G401.6 (cell line): ENCODE measurements at regions not wholly inside any gene's neighbourhood (a gene's known extent, or its start where the extent isn't known, plus 50 kb on each side); places are given as distances from the start of the nearest gene placed in this dataset.
"Not testable (repeated sequence)": the region's sequence is repeated elsewhere in the genome, so short reads cannot be mapped to it uniquely, and the experiment has no call there.

Source experiments
- FAIRE-seq: peaks from 2 replicates; lab custom pipeline; 2012; peaks lifted over from hg19 to GRCh38; lab: Jason Lieb, UNC

DNA sequence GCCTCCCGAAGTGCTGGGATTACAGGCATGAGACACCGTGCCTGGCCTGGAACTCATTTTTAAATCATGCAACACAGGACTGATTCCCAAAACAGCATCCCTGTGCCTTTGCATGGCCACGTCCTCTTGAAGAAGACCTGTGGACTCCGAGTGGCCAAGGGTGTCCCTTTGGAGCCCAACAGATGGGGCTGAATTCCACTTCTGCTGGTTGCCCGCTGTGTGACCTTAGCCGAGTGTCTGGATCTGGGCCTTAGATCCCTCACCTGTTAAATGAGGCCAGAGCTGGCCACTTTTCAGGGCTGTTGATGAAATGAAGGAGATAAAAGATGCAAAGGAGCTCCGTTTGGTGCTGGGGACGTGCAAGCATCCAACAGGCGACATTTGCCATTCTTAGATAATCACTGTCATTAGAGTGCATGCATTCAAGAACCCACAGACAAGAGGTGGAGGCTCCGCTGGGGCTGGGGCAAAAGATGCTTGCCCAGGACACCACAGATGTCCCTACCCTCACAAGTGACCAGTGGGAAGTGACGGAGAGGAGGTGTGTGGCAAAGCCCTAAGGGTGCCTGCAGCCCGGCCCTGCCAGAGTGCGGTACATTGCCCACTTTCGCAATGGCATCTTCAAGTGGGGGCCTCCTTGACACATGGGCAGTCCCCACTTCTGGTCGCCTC lies 354.1 kb upstream of the TNRC6C start:
- no peak for FAIRE-seq

DNA sequence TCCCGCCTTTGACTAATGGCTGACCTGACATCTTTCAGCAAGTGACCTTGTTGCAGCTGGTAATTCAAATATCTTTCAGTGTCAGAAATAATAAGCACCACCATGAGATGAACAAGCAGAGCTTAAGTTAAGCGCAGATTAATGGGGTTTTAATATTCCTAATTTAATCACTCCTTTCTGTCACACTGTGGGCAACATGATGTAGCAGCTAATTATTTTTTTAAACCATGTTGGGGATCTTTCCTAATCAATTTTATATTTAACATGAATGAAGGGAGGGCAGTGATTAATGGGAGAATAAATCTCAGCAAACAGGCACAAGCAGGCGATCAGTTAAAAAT lies 353.6 kb upstream of the TNRC6C start:
- FAIRE-seq = no peak

DNA sequence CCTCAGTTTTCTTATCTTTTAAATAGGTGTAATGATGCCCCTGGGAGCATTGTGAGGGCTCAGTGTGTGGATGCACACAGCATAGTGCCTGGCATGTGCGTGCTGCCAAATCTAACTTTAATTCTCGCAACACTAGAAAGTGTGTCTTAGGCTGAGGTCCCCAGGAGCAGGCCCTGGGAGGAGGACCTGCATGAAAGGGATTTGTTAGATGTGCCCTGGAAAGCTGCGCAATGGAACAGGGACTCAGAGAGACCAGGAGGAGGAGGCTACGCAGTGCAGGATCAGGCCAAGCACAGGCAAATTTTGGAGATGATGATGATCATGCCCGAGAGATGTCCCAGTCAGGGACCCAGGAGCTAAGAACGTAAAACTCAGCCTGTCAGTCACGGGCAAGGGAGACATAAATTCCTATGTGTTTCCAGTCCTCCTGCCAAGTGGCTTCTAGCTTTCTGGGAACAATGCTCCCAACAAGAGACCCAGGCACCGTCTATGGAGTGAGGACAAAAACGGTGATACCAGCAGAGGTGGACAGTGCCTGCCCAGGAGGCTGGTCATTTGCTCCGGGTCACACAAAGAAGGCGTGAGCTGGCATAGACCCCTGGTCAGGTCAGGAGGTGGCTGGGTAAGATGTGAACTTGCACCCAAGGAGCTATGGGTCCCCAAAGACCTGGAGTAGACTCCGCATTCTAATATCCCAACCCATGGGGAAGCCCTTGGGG lies 352.2 kb upstream of the TNRC6C start:
- no peak for FAIRE-seq

DNA sequence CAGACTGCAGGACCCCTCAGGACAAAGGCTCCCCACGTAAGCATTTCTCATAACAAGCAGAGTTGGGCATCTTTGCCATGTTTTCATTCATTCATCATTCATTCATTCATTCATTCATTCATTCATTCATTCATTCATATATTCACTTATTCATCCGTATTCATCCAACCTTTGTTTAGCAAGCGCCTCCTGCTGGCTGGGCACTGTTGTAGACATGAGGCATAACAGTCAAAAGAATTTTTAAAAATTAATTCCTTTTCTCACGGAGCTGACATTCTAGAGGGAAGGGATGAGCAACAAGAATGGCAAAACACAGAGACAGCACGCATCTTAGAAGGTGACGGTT lies 351.7 kb upstream of the TNRC6C start:
- FAIRE-seq = no peak

DNA sequence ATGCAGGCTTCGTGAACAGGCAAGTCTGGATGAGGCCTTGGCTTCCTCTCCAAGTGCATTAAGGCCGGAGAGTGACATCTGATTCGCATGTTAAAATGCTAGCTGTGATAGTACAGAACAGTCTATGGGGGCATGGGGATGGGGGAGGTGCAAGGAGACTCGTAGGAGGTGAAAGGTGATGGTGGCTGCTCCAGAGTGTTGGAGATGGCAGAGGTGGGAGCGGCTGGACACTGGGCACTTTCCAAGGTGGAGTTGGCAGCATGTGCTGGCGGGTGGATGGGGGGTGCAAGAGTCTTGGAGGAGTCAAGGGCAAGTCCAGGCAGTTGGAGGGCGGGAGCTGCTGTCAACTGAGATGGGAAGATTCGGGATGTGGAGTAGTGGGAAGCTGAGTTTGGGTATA lies 350.9 kb upstream of the TNRC6C start:
- FAIRE-seq = no peak

DNA sequence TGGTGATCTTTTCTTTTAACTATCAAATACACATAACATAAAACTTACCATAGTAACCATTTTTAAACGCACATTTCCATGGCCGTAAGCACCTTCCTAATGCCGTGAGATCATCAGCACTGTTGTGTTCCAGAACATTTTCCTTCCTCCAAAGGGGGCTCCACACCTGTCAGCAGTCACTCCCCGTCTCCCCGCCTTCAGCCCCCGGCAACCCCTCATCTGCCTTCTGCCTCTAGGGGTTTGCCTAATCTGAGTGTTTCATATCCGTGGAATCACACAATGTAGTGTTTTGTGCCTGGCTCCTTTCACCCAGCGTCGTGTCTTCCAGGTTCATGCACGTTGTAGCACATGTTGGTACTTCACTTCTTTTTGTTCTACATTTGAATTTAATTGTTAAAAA lies 350.1 kb upstream of the TNRC6C start:
- FAIRE-seq = no peak

DNA sequence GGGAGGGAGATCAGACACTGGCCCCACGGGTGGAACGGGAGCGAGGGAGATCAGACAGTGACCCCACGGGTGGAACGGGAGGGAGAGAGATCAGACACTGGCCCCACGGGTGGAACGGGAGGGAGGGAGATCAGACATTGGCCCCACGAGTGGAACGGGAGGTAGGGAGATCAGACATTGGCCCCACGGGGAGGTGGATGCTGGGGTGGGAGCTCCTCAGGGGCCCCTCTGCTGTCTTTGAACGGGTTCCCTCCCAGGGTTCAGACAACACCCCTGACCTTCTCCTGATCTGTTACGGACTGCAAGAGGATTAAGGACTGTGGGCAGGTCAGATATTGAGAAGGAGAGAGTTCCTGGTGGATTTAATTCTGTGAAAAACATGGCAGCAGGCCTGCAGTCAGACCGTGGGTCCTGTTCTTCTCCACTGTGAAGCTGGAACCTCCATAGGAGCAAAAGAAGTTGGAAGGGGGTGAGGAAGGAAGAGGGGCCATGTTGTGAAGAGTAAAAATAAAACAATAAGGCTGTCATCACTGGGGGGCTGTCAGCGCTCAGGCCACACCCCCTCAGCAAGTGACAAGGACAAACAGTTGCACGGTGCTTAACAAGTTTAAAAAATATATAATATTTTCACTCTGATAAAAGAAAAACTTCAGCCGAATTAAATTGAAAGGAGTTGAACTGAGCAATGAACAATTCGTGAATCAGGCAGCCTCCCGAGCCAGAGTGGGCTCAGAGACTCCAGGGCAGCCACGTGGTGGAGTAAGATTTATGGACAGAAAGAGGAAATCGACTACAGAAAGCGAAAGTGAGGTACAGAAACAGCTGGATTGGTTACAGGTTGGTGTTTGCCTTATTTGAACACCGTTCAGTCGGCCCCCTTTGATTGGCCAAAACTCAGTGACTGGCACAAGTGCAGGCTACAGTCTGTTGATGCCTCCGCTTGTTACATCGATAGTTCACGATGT lies 348.7 kb upstream of the TNRC6C start:
- no peak for FAIRE-seq

DNA sequence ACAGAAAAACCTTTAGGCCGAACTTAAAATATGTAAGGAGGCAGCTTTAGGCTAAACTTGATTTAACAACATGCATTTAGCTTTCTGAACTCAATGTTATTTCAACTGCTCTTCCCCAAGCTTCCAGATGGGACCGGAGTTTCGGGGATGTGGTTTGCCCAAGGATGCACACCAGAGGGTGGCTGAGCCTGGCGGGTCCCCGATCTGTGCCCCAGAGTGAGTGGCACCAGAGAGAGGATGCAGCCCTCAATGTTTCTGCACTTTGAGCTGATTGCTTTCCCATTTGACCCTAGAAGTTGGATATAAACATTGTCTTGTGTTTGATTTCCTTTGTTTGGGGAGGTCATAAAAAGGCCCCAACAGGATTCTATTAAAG lies 348.0 kb upstream of the TNRC6C start:
- no peak for FAIRE-seq

DNA sequence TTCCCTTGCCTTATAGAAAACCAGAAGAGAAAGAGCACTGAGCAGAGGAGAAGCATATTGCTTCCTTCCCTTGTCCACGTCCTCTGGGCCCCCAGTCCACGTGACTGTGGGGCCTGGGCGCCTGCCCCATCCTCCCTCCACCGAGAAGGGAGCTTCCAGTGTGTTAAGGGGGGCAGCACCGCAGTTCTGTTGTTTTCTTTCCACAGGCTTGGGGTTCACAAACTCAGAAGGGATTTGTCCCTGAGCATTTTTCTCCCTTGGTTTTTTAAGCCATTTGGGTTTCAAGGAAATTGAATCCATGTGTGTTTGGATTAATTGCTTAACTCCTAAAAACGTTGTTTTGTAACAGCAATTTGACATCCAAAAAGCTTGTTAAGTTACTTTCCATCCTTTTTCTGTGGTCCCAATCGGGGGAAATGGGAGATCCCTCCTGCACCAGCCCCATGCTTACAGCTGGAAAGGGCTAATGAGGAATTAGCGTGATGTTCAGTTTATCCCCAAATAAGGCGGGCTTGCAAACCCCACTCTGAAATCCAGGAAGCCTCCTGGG lies 347.5 kb upstream of the TNRC6C start:
- FAIRE-seq = no peak

DNA sequence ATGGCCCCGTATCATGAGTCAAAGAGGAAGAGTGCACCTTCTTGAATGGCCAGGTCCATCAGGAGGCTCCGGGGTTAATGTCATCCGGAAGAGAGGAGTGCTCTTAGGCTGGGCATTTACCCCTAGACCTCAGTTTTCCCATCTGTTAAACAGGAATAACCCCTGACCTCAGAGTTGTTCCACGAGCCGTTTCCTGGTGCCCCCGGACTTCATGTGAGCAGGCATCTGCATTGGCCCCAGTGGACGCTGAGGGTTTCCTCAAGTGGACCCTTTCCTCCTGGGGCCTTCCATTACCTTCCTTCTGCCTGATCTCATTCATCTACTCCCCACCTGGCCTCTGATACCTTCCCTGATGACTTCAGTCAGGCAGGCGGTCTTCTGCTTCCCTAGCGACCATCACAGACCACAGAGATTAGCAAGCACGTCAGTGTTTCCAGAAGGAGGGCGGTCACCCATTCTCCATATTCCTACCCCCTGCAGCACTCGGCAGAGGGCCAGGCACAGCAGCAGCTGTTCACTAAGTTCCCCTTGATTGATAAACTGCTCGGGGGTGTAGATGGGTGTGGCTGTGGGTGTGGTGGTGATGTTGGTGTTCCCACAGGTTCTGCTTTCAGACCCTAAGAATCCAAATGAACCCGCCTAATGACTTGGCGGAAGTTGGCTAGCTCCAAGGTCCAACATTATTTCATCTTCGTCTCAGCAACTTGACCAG lies 346.6 kb upstream of the TNRC6C start:
- FAIRE-seq = no peak

DNA sequence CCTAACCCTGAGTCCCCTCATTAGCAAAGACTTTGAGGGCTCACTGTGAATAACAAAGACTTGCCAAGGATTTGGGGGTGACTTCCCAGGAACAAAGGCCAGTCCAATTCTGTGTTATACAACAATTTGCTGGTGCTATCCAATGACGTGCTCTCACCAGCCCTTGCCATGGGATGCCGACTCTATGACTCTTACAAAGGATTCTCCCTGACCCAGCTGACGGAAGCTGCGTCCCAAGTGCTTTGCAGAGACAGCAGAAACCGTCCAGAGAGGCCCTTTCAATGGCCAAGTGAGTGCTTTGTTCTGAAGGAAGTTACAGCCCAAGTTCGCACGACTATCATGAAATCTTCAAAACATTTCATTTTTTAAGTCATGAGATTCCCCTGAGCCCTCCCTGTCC lies 345.3 kb upstream of the TNRC6C start:
- no peak for FAIRE-seq

DNA sequence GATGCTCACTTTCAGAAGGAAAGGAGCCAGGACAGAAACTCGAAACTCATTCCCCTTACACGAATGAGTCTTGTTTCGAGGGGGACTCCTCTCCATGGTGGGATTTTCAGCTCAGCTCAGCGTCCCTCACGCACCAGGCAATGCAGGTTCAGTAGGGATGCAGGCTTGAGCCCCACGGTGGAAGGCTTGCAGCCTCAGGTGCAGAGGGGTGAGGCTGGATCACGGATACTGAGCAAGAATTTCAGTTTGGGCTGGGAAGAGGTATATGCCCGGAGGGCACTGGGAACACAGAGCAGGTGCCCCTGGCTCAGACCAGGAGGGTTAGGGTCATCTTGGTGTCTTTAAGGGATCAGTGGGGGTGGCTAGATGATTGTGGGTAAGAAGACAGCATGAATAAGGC lies 344.9 kb upstream of the TNRC6C start:
- no peak for FAIRE-seq

DNA sequence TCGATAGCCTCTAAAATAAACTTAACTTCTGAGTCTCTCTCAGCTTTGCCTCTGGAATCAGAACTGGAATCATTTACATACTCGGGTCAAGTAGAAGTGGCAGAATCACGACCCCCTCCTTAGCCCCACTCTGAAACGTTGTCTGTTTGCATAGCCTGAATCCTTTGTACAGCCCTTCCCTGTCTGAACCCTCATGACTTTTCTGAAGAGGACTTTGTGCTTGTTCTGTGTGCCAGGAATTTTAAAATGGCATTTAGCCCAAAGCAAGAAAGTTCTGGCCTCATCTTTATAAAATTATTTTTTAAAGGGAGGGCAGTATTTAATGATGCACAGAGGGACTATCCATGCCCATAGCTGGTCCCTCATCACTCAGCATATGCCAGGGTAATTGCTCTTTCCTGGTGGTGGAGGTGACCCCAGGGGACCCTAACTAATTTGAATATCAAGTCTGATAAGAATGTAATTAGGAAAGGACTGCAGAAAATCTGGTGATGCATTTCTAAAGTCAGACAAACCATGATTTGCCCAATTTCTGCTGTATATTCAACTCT lies 342.7 kb upstream of the TNRC6C start:
- FAIRE-seq = no peak

DNA sequence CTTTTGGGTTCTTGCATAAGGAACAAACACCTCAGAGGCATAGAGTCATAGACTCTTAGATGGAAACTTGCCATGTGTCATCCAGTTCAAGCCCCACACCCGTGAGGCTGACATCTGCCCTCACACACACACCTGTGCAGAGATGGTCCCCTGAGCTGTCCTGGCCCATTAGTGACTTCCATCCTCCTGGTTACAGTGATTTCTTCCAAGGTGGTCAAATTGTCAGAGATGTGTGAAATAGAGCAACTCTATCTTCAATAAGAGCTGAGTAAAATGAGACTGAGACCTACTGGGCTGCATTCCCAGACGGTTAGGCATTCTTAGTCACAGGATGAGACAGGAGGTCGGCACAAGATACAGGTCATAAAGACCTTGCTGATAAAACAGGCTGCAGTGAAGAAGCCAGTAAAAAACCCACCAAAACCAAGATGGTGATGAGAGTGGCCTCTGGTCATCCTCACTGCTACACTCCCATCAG lies 342.2 kb upstream of the TNRC6C start:
- no peak for FAIRE-seq

DNA sequence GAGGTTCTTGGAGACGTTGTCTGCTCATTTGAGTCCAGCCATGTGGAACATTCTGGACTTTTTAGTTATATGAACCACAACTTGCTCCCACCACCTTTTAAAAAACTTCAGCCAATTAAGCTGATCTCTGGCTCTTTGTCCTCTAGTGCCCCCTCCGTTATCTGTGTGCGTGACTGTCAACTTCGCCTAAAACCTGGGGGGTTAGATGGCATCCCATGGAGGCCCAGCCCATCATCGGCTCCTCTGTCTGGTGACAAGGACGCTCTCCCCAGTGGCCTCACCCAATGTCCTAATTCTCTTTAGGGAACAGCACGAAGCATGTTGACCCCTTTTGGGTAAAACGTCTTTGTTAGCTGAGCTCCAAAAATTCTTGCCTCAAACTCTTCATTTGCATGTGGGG lies 341.0 kb upstream of the TNRC6C start:
- no peak for FAIRE-seq

DNA sequence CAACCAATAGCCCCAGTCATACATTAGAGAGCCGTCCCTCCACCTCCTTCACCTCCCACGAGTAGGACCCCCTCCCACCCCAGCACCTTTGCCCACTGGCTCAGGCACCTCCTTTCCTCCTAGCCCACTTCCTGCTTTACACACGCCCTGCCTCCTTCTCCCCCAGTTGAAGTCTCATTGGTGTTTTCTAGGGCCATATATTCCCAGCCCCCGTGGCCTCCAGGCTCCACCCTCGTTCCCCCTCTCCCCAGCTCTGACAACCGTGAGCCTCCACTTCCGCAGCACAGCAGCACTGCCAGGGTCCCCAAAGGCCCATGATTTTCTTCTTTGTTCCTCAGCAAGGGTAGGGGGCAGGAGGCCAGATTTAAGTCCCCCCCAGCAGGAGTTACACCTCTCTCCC lies 340.3 kb upstream of the TNRC6C start:
- FAIRE-seq = no peak

DNA sequence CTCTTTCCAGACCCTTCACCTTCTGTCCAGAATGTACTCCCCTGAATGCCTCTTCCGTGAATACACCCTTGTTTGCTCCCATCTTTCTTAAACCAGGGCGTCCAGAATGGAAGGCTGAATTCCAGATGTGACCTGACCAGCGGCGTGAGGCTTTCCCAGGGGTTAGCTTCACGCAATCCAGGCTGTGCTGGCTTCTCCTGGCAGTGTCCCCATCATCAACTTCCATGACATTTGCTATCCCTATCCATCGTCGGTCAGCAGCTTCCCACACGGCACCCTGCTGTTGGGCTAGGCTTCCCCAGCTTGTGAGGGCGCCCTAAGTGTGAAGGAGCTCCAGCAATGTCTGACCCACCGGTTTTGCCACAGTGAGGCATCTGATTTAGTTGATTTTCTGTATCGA lies 339.8 kb upstream of the TNRC6C start:
- FAIRE-seq = no peak

DNA sequence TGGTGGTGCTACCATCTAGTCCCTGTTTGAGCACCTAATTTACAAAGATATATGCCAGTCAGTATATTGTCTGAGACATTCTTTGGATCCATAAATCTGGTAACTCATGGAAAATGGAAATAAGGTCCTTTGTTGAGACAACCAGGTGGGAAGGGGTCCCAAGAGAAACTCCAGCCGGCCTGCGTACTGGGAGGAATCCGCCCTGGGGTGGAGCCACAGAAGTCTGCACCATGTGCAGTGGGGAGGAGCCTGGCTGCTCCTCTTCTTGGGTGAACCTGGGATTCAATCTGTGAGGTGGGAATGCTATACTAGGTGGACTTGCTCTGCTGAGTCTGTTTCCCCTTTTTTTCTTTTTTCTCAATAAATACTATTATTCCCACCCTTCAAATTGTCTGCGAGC lies 339.2 kb upstream of the TNRC6C start:
- FAIRE-seq = no peak

DNA sequence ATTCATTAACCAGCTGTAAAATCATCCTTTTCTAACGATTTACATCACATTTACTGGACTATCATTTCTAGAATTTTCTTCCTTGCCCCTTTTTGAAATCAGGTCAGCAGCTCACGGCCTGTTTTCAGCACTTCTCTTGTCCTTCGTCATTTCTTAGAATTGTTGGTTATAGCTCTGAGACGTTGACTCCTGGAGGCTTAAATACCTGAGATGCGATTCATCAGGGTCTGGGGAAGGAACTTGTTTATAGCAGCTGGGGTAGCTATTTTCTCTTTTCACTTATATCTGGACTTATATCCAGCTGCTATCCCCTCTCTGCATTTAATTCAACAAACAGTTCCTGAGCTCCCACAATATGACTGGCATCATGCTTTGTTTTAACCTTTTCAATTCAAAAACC lies 338.7 kb upstream of the TNRC6C start:
- FAIRE-seq = no peak

DNA sequence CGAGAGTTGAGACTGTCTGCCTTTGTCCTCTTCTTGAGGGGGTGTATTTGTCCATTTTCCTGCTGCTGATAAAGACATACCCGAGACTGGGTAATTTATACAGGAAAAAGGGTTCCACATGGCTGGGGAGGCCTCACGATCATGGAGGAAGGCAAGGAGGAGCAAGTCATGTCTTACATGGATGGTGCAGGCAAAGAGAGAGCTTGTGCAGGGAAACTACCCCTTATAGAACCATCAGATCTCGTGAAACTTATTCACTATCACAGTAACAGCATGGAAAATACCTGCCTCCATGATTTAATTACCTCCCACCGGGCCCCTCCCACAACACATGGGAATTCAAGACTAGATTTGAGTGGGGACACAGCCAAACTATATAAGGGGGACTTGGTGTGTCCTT lies 338.2 kb upstream of the TNRC6C start:
- no peak for FAIRE-seq

DNA sequence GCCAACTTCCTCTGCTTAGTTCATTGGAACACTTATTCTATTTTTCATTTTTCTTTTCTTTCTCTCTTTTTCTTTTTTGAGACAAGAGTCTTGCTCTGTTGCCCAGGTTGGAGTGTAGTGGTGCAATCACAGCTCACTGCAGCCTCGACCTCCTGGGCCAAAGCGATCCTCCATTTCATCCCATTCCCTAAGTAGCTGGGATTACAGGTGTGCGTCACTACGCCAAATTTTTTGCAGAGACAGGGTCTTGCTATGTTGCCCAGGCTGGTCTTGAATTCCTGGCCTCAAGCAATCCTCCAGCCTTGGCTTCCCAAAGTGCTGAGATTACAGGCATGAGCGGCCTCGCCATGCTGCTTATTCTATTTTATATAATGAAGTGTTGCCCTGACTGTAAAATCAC lies 336.4 kb upstream of the TNRC6C start:
- FAIRE-seq = not testable (repeated sequence)

DNA sequence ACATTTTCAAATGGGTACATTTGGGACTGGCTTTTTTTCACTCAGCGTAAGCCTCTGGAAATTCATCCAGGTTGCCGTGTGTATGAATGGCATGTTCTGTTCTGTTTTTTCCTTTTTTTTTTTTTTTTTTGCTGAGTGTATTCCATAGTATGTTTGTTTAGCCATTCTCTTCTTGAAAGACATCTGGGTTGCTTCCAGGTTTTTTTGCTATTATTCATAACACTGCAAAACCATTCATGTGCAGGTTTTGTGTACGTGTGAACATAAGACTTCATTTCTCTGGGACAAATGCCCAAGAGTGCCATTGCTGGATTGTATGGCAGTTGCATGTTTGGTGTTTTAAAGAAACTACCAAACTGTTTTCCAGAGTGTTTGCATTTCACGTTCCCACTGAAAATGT lies 335.9 kb upstream of the TNRC6C start:
- no peak for FAIRE-seq
